ENCODE measurements at regions not wholly inside any gene's neighbourhood (a gene's known extent, or its start where the extent isn't known, plus 50 kb on each side); places are given as distances from the start of the nearest gene placed in this dataset.

DNA sequence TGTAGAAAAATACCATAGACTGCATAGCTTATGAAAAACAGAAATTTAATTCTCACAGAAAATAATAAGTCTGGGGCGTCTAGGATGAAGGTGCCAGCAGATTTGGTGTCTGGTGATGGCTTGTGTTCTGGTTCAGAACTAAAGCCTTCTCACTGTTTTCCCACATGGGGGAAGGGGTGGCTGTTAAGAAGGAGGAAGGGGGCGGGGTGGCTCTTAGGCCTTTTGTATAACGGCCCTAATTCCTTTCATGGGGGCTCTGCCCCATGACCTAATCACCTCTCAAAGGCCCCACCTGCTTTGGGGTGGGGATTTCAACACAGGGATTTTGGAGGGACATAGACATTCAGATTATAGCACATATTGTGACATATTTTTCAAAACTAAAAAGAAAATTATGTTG lies 173.2 kb upstream of the TECRL start:
- Histone ChIP-seq H3K14ac (replicated peaks; ENCODE audit: low read depth, low read length) (no peak overlapping the region), H3K27ac (ENCODE audit: insufficient read depth, low read length) (no peak overlapping the region), H2AFZ (replicated peaks; ENCODE audit: low read length, poor library complexity) (no peak overlapping the region), H3K4me2 (ENCODE audit: low read depth, low read length) (no peak overlapping the region), H3K4me3 (ENCODE audit: insufficient read depth, low read depth, low read length) (no peak overlapping the region), H3K36me3 (ENCODE audit: control insufficient read depth, insufficient read depth, low read length) (no peaks in the 10 kb centered on the region), H3K23ac (ENCODE audit: low read depth, low read length) (no peak overlapping the region), H4K91ac (ENCODE audit: insufficient read depth, low read depth, low read length) (no peak overlapping the region), H3K56ac (ENCODE audit: extremely low read depth, insufficient read depth, low read length) (no peak overlapping the region), H4K5ac (ENCODE audit: low read depth, low read length) (no peak overlapping the region), H2AK9ac (replicated peaks; ENCODE audit: low read depth, low read length, poor library complexity) (no peak overlapping the region), H2BK15ac (ENCODE audit: low read depth, low read length) (no peak overlapping the region), H3K4ac (ENCODE audit: low read depth, low read length) (no peak overlapping the region), H3K18ac (ENCODE audit: low read depth, low read length) (no peak overlapping the region), H3K4me1 (ENCODE audit: control insufficient read depth, insufficient read depth, low read length) (no peaks in the 10 kb centered on the region), H3K9ac (ENCODE audit: low read depth, low read length) (no peak overlapping the region), H4K20me1 (ENCODE audit: insufficient read depth, low read length) (no peaks in the 10 kb centered on the region), H2BK5ac (ENCODE audit: low read depth, low read length, poor library complexity, severe bottlenecking) (no peak overlapping the region), H3K27me3 (ENCODE audit: control insufficient read depth, insufficient read depth, low read length) (no peaks in the 10 kb centered on the region), H4K8ac (ENCODE audit: low read depth in 2 of 2, low read length in 2 of 2) (no peak overlapping the region), H2BK120ac (ENCODE audit: low read depth, low read length) (no peak overlapping the region), H2BK20ac (ENCODE audit: low read depth, low read length) (no peak overlapping the region), H2AK5ac (ENCODE audit: low read depth, low read length) (no peak overlapping the region), H3K9me1 (ENCODE audit: insufficient read depth, low read length) (no peaks in the 10 kb centered on the region), H3K9me3 (ENCODE audit: control insufficient read depth, insufficient read depth, low read length) (no peaks in the 10 kb centered on the region), H3K79me1 (ENCODE audit: low read depth in 1 of 2, low read length in 2 of 2) (no peaks in the 10 kb centered on the region)
- ATAC-seq (ENCODE audit: low read depth) (no peak), DNase-seq (no peak)
- dilution Hi-C loops (cut with HindIII; ENCODE audit: low sequenced_read_pairs, unreplicated experiment) = no loop called here
- no peak for TF ChIP-seq RFX5 (IDR thresholded peaks at IDR 0.05; ENCODE audit: low read depth, low read length)
- no peak for TF ChIP-seq RAD21 (IDR thresholded peaks at IDR 0.05; ENCODE audit: low read length)
- TF ChIP-seq, protein P1, sequence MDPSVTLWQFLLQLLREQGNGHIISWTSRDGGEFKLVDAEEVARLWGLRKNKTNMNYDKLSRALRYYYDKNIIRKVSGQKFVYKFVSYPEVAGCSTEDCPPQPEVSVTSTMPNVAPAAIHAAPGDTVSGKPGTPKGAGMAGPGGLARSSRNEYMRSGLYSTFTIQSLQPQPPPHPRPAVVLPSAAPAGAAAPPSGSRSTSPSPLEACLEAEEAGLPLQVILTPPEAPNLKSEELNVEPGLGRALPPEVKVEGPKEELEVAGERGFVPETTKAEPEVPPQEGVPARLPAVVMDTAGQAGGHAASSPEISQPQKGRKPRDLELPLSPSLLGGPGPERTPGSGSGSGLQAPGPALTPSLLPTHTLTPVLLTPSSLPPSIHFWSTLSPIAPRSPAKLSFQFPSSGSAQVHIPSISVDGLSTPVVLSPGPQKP (IDR thresholded peaks at IDR 0.05; ENCODE audit: borderline replicate concordance, low read depth, low read length) = no peak
- TF ChIP-seq MAFK (IDR thresholded peaks at IDR 0.05; ENCODE audit: low read depth, low read length) = no peak
- TF ChIP-seq MAZ (IDR thresholded peaks at IDR 0.05; ENCODE audit: borderline replicate concordance, low read depth, low read length) = no peak
- TF ChIP-seq, protein P2, sequence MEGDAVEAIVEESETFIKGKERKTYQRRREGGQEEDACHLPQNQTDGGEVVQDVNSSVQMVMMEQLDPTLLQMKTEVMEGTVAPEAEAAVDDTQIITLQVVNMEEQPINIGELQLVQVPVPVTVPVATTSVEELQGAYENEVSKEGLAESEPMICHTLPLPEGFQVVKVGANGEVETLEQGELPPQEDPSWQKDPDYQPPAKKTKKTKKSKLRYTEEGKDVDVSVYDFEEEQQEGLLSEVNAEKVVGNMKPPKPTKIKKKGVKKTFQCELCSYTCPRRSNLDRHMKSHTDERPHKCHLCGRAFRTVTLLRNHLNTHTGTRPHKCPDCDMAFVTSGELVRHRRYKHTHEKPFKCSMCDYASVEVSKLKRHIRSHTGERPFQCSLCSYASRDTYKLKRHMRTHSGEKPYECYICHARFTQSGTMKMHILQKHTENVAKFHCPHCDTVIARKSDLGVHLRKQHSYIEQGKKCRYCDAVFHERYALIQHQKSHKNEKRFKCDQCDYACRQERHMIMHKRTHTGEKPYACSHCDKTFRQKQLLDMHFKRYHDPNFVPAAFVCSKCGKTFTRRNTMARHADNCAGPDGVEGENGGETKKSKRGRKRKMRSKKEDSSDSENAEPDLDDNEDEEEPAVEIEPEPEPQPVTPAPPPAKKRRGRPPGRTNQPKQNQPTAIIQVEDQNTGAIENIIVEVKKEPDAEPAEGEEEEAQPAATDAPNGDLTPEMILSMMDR (conservative IDR thresholded peaks at IDR 0.05; ENCODE audit: low read depth, low read length) = no peak
- TF ChIP-seq POLR2A (IDR thresholded peaks at IDR 0.05; ENCODE audit: low read depth, low read length) = no peak
- TF ChIP-seq SMC3 (IDR thresholded peaks at IDR 0.05; ENCODE audit: low read depth, low read length) = no peak
- TF ChIP-seq FOS (IDR thresholded peaks at IDR 0.05; ENCODE audit: low read depth, low read length) = no peak
- TF ChIP-seq, protein P3, sequence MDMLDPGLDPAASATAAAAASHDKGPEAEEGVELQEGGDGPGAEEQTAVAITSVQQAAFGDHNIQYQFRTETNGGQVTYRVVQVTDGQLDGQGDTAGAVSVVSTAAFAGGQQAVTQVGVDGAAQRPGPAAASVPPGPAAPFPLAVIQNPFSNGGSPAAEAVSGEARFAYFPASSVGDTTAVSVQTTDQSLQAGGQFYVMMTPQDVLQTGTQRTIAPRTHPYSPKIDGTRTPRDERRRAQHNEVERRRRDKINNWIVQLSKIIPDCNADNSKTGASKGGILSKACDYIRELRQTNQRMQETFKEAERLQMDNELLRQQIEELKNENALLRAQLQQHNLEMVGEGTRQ (IDR thresholded peaks at IDR 0.05; ENCODE audit: low read depth, low read length) = no peak
- no peak for TF ChIP-seq BHLHE40 (IDR thresholded peaks at IDR 0.05; ENCODE audit: low read depth, low read length)
- TF ChIP-seq CEBPB (IDR thresholded peaks at IDR 0.05; ENCODE audit: low read depth, low read length) = no peak
- no peak for TF ChIP-seq RCOR1 (IDR thresholded peaks at IDR 0.05; ENCODE audit: insufficient replicate concordance, low read length)
- ChIA-PET CTCF (no interaction called here), POLR2A (ENCODE audit: unreplicated experiment) (no interaction called here)
- no TSS peak for BruUV-seq (replicated peaks)
- in situ Hi-C loops (cut with MboI; ENCODE audit: low sequenced_read_pairs) = no loop called here
- WGBS, 2 experiments (ENCODE audit: extremely low coverage in 2 of 2, insufficient read length in 1 of 2) = no CpG with 5 or more reads among the region's 3 CpGs
- intact Hi-C loops (cut with micrococcal nuclease) = no loop called here

Data from IMR-90 (cell line).